Hepatocyte (in vitro differentiated cells): ENCODE measurements at regions not wholly inside any gene's neighbourhood (a gene's known extent, or its start where the extent isn't known, plus 50 kb on each side); places are given as distances from the start of the nearest gene placed in this dataset.
"Not testable (repeated sequence)": the region's sequence is repeated elsewhere in the genome, so short reads cannot be mapped to it uniquely, and the experiment has no call there.

Experiments
- DNase-seq: peaks from one replicate; pipeline ENCODE4 v3.0.0-alpha.2; 2016; ENCODE audit warnings: low spot score
- H2AFZ ChIP-seq: fragments of 200-600 bp; sonication (generic); 2 replicates; pipeline ENCODE4 v1.6.0; 2016; ENCODE audit warnings: antibody characterized with exemption, mild to moderate bottlenecking
- H3K27ac ChIP-seq: fragments of 200-600 bp; sonication (generic); 2 replicates; pipeline ENCODE4 v1.5.1; 2016; ENCODE audit warnings: mild to moderate bottlenecking
- H3K27me3 ChIP-seq: fragments of 200-600 bp; sonication (generic); 2 replicates; pipeline ENCODE4 v1.6.1; 2016
- H3K36me3 ChIP-seq: fragments of 200-600 bp; sonication (generic); replicated peaks from 2 replicates; pipeline ENCODE4 v1.5.1; 2016; ENCODE audit warnings: low read depth; ENCODE audit not compliant: insufficient read depth
- H3K4me1 ChIP-seq: fragments of 200-600 bp; sonication (generic); 2 replicates; pipeline ENCODE4 v1.5.1; 2016; ENCODE audit warnings: mild to moderate bottlenecking, moderate library complexity; ENCODE audit not compliant: insufficient read depth
- H3K4me2 ChIP-seq: fragments of 200-600 bp; sonication (generic); 2 replicates; pipeline ENCODE4 v1.6.0; 2016
- H3K4me3 ChIP-seq: fragments of 200-600 bp; sonication (generic); 2 replicates; pipeline ENCODE4 v1.5.1; 2016; ENCODE audit warnings: mild to moderate bottlenecking
- H3K79me2 ChIP-seq: fragments of 200-600 bp; sonication (generic); 2 replicates; pipeline ENCODE4 v1.6.0; 2017; ENCODE audit warnings: mild to moderate bottlenecking
- H3K9me2 ChIP-seq: fragments of 200-600 bp; sonication (generic); replicated peaks from 2 replicates; pipeline ENCODE4 v1.6.0; 2017; ENCODE audit warnings: mild to moderate bottlenecking; ENCODE audit not compliant: insufficient read depth
- H3K9me3 ChIP-seq: fragments of 200-600 bp; sonication (generic); 2 replicates; pipeline ENCODE4 v1.5.1; 2016; ENCODE audit warnings: low read depth, mild to moderate bottlenecking
- H4K20me1 ChIP-seq: fragments of 200-600 bp; sonication (generic); 2 replicates; pipeline ENCODE4 v1.6.0; 2016; ENCODE audit warnings: mild to moderate bottlenecking; ENCODE audit not compliant: insufficient read depth, poor library complexity, severe bottlenecking
- EZH2 ChIP-seq: fragments of 200-600 bp; sonication (generic); IDR thresholded peaks from 2 replicates; pipeline ENCODE4 v1.6.1; 2016; ENCODE audit warnings: antibody characterized with exemption, mild to moderate bottlenecking, borderline replicate concordance
- EZH2phosphoT487 ChIP-seq: fragments of 200-600 bp; sonication (generic); IDR thresholded peaks from one replicate; pipeline ENCODE4 v1.6.1; 2018; ENCODE audit warnings: antibody characterized with exemption, mild to moderate bottlenecking, low read depth, moderate library complexity; ENCODE audit not compliant: unreplicated experiment, severe bottlenecking
- WGBS: methylation state at CpG from one replicate; pipeline ENCODE4 v1.1.6; 2016; ENCODE audit warnings: low lambda C conversion rate; ENCODE audit errors: missing lambda C conversion rate; 5-methylcytosine and 5-hydroxymethylcytosine counted together
- TF ChIP-seq, protein P1 (sequence below): fragments of 200-600 bp; sonication (generic); IDR thresholded peaks from 2 replicates; pipeline ENCODE4 v1.5.1; 2016; ENCODE audit warnings: antibody characterized with exemption, mild to moderate bottlenecking; ENCODE audit not compliant: poor library complexity

DNA sequence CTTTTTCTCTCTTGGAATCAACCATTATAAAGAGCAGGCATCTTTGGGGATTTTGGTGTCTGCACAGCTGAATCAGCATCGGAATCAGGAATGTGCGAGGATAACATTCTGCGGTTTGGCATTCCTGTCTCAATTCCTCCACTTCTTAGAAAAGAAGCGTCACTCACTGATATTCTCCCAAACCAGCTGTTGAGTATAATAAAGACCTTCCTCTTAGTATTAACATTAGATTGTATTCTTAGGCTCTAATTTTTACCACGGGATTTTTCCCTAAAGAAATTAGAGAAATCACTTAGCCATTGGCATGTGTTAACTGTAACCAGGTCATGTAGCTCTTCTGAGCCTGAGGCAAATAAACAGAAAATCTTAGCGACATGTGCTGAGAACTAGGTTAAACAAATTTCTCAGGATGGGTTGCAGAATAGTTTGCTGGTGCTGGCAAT, 128.7 kb downstream of the TMX1 start:
- no peaks in the 10 kb centered on the region for H3K79me2 ChIP-seq
- peaks cover 5% of the 10 kb centered on the region for H3K4me1 ChIP-seq
- peak overlapping the region; percentile 65 for H3K27ac ChIP-seq
- no peaks in the 10 kb centered on the region for H4K20me1 ChIP-seq
- DNase-seq, result peak; percentile 14
- 42% methylated on average over 6 of the region's 6 CpGs for WGBS
- no peaks in the 10 kb centered on the region for H3K9me2 ChIP-seq
- no peak overlapping the region for H2AFZ ChIP-seq
- TF ChIP-seq EZH2 (no peak), EZH2phosphoT487 (no peak)
- TF ChIP-seq, protein P1, sequence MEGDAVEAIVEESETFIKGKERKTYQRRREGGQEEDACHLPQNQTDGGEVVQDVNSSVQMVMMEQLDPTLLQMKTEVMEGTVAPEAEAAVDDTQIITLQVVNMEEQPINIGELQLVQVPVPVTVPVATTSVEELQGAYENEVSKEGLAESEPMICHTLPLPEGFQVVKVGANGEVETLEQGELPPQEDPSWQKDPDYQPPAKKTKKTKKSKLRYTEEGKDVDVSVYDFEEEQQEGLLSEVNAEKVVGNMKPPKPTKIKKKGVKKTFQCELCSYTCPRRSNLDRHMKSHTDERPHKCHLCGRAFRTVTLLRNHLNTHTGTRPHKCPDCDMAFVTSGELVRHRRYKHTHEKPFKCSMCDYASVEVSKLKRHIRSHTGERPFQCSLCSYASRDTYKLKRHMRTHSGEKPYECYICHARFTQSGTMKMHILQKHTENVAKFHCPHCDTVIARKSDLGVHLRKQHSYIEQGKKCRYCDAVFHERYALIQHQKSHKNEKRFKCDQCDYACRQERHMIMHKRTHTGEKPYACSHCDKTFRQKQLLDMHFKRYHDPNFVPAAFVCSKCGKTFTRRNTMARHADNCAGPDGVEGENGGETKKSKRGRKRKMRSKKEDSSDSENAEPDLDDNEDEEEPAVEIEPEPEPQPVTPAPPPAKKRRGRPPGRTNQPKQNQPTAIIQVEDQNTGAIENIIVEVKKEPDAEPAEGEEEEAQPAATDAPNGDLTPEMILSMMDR, result no peak
- H3K4me3 ChIP-seq, result no peak overlapping the region
- no peaks in the 10 kb centered on the region for H3K36me3 ChIP-seq
- no peaks in the 10 kb centered on the region for H3K27me3 ChIP-seq
- H3K9me3 ChIP-seq, result no peaks in the 10 kb centered on the region
- H3K4me2 ChIP-seq, result peak overlapping the region; percentile 4

DNA sequence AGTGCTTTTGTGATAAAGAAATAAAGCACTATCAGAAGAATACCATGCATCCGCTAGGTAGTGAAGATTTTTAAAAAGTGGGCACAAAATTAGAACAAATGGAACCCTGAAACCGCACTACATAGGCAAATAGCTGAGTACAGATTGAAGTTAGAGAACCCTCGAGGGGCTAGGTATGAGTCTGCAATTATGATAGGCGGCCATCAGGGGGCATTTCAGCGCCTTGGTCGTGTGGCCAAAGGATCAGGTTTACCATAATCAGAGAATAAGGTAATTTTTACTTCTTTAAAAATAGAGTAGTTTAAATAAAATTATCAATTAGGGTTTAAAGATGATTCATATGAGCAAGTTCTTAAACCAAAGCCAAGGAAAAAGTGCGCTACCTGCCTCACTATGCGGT, 129.8 kb downstream of the TMX1 start:
- TF ChIP-seq, protein P1, result peak; percentile 16
- no peak for TF ChIP-seq EZH2
- no peak for TF ChIP-seq EZH2phosphoT487
- H3K9me2 ChIP-seq, result no peaks in the 10 kb centered on the region
- H3K27me3 ChIP-seq, result no peaks in the 10 kb centered on the region
- no peak overlapping the region for H2AFZ ChIP-seq
- no peaks in the 10 kb centered on the region for H4K20me1 ChIP-seq
- H3K4me2 ChIP-seq, result no peak overlapping the region
- peaks cover 5% of the 10 kb centered on the region for H3K4me1 ChIP-seq
- no peak overlapping the region for H3K27ac ChIP-seq
- no peak overlapping the region for H3K4me3 ChIP-seq
- no peaks in the 10 kb centered on the region for H3K9me3 ChIP-seq
- DNase-seq, result no peak
- 73% methylated on average over 8 of the region's 8 CpGs for WGBS
- H3K79me2 ChIP-seq, result no peaks in the 10 kb centered on the region
- no peaks in the 10 kb centered on the region for H3K36me3 ChIP-seq

DNA sequence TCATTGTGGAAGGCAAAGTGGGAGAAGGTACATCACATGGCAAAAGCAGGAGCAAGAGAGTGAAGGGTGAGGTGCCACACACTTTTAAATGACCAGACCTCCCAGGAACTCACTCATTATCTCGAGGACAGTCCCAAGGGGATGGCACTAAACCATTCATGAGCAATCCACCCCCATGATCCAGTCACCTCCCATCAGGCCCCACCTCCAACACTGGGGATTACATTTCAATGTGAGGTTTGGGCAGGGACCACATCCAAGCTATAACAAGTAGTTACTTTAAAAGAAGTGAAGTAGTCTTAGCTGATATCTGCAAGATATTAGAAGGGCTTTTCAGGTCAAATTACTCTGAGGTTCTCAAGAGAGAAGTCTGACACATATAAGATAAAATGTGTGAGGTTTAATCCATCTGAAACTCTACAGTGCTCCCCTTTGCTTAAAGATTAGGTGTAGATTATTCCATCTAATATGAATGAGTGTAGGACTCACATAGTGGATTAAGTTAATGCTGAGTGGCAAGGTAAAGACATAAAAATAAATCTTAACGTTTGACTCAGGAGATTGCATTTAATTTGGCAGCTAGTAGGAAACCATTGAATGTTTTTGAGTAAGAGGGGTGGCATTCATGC, 130.8 kb downstream of the TMX1 start:
- Histone ChIP-seq H2AFZ (no peak overlapping the region), H3K36me3 (no peaks in the 10 kb centered on the region), H3K79me2 (no peaks in the 10 kb centered on the region), H3K9me3 (no peaks in the 10 kb centered on the region), H3K27me3 (no peaks in the 10 kb centered on the region), H3K27ac (no peak overlapping the region), H3K4me1 (peaks cover 5% of the 10 kb centered on the region), H4K20me1 (no peaks in the 10 kb centered on the region), H3K4me2 (no peak overlapping the region), H3K9me2 (no peaks in the 10 kb centered on the region), H3K4me3 (no peak overlapping the region)
- 53% methylated on average over 2 of the region's 2 CpGs for WGBS
- TF ChIP-seq, protein P1, result no peak
- TF ChIP-seq EZH2, result no peak
- no peak for TF ChIP-seq EZH2phosphoT487
- DNase-seq, result no peak

DNA sequence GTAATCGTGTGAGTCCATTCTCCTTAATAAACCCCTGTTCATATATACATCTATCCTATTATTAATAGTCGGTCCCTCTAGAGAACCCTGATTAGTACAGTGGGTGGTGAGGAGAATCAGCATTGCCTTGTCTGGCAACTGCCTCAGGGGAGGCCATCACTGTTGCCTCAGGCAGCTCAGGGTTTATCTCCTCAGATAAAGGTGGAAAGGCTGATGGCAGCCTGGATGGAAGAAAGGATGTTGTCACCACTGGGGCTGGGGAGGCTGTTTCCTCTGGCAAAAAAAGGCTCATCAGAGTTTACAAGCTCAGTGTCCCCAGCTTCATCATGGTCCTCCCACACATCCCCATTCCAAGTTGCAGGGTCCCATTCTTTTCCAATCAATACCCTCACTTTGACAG, 137.1 kb downstream of the TMX1 start:
- not testable (repeated sequence) for H3K27ac ChIP-seq, H3K36me3 ChIP-seq

More for the DNA sequence above, 137.1 kb downstream of the TMX1 start:
- not testable (repeated sequence) for H3K4me2 ChIP-seq, H3K79me2 ChIP-seq, H2AFZ ChIP-seq, H3K4me1 ChIP-seq, H3K27me3 ChIP-seq, H3K9me2 ChIP-seq, H4K20me1 ChIP-seq, H3K4me3 ChIP-seq, H3K9me3 ChIP-seq, DNase-seq
- WGBS, result 88% methylated on average over 2 of the region's 2 CpGs
